GM18868 (cell line): ENCODE measurements at regions not wholly inside any gene's neighbourhood (a gene's known extent, or its start where the extent isn't known, plus 50 kb on each side); places are given as distances from the start of the nearest gene placed in this dataset.
"Not testable (repeated sequence)": the region's sequence is repeated elsewhere in the genome, so short reads cannot be mapped to it uniquely, and the experiment has no call there.

Experiments
- ATAC-seq: cut with Tn5 transposase; IDR thresholded peaks from one replicate; pipeline ENCODE4 v1.9.1; 2021; ENCODE audit warnings: mild to moderate bottlenecking, moderate library complexity; ENCODE audit not compliant: unreplicated experiment

GRCh38 chr5:25033658-25034057 lies 388.9 kb upstream of the CDH10 start:
- ATAC-seq, result no peak

- no peak for ATAC-seq
Measured at GRCh38 chr5:25029004-25029403, 384.2 kb upstream of the CDH10 start.

- no peak for ATAC-seq
Measured at GRCh38 chr5:25027526-25027925, 382.7 kb upstream of the CDH10 start.

- ATAC-seq, result no peak
Measured at GRCh38 chr5:25027061-25027460, 382.3 kb upstream of the CDH10 start.

GRCh38 chr5:25025831-25026230 lies 381.1 kb upstream of the CDH10 start:
- ATAC-seq, result no peak

- ATAC-seq, result no peak
Measured at GRCh38 chr5:25020454-25020853, 375.7 kb upstream of the CDH10 start.

- ATAC-seq, result no peak
Measured at GRCh38 chr5:25009063-25009462, 364.3 kb upstream of the CDH10 start.

GRCh38 chr5:25006734-25007133 lies 362.0 kb upstream of the CDH10 start:
- ATAC-seq, result no peak

GRCh38 chr5:25006237-25006636 lies 361.5 kb upstream of the CDH10 start:
- no peak for ATAC-seq

- ATAC-seq, result no peak
Measured at GRCh38 chr5:25005431-25005830, 360.7 kb upstream of the CDH10 start.

GRCh38 chr5:25002371-25002770 lies 357.6 kb upstream of the CDH10 start:
- no peak for ATAC-seq

GRCh38 chr5:24999732-25000131 lies 355.0 kb upstream of the CDH10 start:
- no peak for ATAC-seq

GRCh38 chr5:24998641-24999040 lies 353.9 kb upstream of the CDH10 start:
- ATAC-seq, result no peak

- ATAC-seq, result no peak
Measured at GRCh38 chr5:24986326-24986725, 341.5 kb upstream of the CDH10 start.

- ATAC-seq, result not testable (repeated sequence)
Measured at GRCh38 chr5:24978552-24978951, 333.8 kb upstream of the CDH10 start.

GRCh38 chr5:24963611-24964010 lies 318.8 kb upstream of the CDH10 start:
- ATAC-seq, result no peak

GRCh38 chr5:24923400-24923799 lies 278.6 kb upstream of the CDH10 start:
- no peak for ATAC-seq

GRCh38 chr5:24918676-24919075 lies 273.9 kb upstream of the CDH10 start:
- no peak for ATAC-seq

- no peak for ATAC-seq
Measured at GRCh38 chr5:24916863-24917262, 272.1 kb upstream of the CDH10 start.

GRCh38 chr5:24909210-24909609 lies 264.4 kb upstream of the CDH10 start:
- no peak for ATAC-seq

GRCh38 chr5:24906689-24907088 lies 261.9 kb upstream of the CDH10 start:
- no peak for ATAC-seq

GRCh38 chr5:24904981-24905517 lies 260.3 kb upstream of the CDH10 start:
- ATAC-seq, result no peak

- ATAC-seq, result peak; percentile 78
Measured at GRCh38 chr5:24899180-24899579, 254.4 kb upstream of the CDH10 start.

GRCh38 chr5:24864244-24864643 lies 219.5 kb upstream of the CDH10 start:
- ATAC-seq, result no peak
